ENCODE measurements at regions not wholly inside any gene's neighbourhood (a gene's known extent, or its start where the extent isn't known, plus 50 kb on each side); places are given as distances from the start of the nearest gene placed in this dataset.

- no peak for DNase-seq
Observed at GRCh38 chr5:146940295-146940694, 61.7 kb upstream of the PPP2R2B start.

GRCh38 chr5:146944019-146944418 lies 65.5 kb upstream of the PPP2R2B start:
- DNase-seq = no peak

- no peak for DNase-seq
Observed at GRCh38 chr5:146944764-146945616, 66.4 kb upstream of the PPP2R2B start.

GRCh38 chr5:146945617-146946084 lies 67.1 kb upstream of the PPP2R2B start:
- DNase-seq = no peak

GRCh38 chr5:146947181-146947941 lies 68.8 kb upstream of the PPP2R2B start:
- DNase-seq = peak; percentile 2 to 36

- DNase-seq = no peak
Observed at GRCh38 chr5:146948666-146949065, 70.1 kb upstream of the PPP2R2B start.

GRCh38 chr5:146952168-146952567 lies 73.6 kb upstream of the PPP2R2B start:
- DNase-seq = no peak

- no peak for DNase-seq
Observed at GRCh38 chr5:146956217-146956616, 77.7 kb upstream of the PPP2R2B start.

GRCh38 chr5:146959360-146959759 lies 80.8 kb upstream of the PPP2R2B start:
- DNase-seq = no peak

- DNase-seq = peak in 1 of 2 donors; percentile 20
Observed at GRCh38 chr5:146962801-146963355, 84.3 kb upstream of the PPP2R2B start.

- peak; percentile 57 to 90 for DNase-seq
Observed at GRCh38 chr5:146965761-146966659, 87.5 kb upstream of the PPP2R2B start.

- DNase-seq = no peak
Observed at GRCh38 chr5:146967646-146968045, 89.1 kb upstream of the PPP2R2B start.

- no peak for DNase-seq
Observed at GRCh38 chr5:146971401-146971800, 92.8 kb upstream of the PPP2R2B start.

GRCh38 chr5:146986469-146986868 lies 107.9 kb upstream of the PPP2R2B start:
- no peak for DNase-seq

GRCh38 chr5:146993876-146994530 lies 115.4 kb upstream of the PPP2R2B start:
- DNase-seq = no peak

- no peak for DNase-seq
Observed at GRCh38 chr5:146995878-146996277, 117.3 kb upstream of the PPP2R2B start.

GRCh38 chr5:147015405-147015804 lies 136.8 kb upstream of the PPP2R2B start:
- no peak for DNase-seq

GRCh38 chr5:147017191-147017590 lies 138.6 kb upstream of the PPP2R2B start:
- no peak for DNase-seq

GRCh38 chr5:147017621-147018020 lies 139.1 kb upstream of the PPP2R2B start:
- no peak for DNase-seq

- no peak for DNase-seq
Observed at GRCh38 chr5:147018812-147019211, 140.3 kb upstream of the PPP2R2B start.

- no peak for DNase-seq
Observed at GRCh38 chr5:147036691-147037245, 158.2 kb upstream of the PPP2R2B start.

All from inflammatory macrophage treated with lipopolysaccharide for 1 hour (primary cell).